ENCODE measurements at regions not wholly inside any gene's neighbourhood (a gene's known extent, or its start where the extent isn't known, plus 50 kb on each side); places are given as distances from the start of the nearest gene placed in this dataset.
"Not testable (repeated sequence)": the region's sequence is repeated elsewhere in the genome, so short reads cannot be mapped to it uniquely, and the experiment has no call there.

GRCh38 chr21:35380304-35380703, 331.2 kb upstream of the RUNX1 start:
- not testable (repeated sequence) for TF ChIP-seq CTCF, POLR2A (IDR thresholded peaks at IDR 0.05)

All from thyroid gland (tissue), 4 donors.